ENCODE measurements at regions not wholly inside any gene's neighbourhood (a gene's known extent, or its start where the extent isn't known, plus 50 kb on each side); places are given as distances from the start of the nearest gene placed in this dataset.
A peak's percentile ranks its signal among the peaks of the same experiment; 100 is the strongest.

DNA sequence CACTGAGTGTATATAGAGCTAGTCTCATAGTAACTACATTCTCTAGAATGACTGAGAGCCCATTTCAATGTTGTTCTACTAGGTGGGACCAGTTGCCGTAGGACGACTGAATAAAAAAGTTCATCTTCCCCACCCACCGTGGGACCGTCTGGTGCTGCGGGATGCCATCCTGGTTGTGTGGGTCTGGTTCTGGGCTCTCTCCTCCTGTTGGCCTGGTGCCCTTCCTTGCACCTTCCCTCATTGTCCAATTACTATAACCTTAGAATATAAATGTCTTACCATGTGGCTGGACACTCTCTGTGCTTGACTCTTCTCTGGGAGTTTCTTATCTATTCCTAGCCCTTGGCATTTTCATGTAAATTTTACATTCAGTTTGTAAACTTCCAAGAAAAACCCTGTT is 344.4 kb downstream of the TCERG1L start:
- no peak overlapping the region for H3K4me3 ChIP-seq (ENCODE audit: low read length)
- TF ChIP-seq, protein P1, sequence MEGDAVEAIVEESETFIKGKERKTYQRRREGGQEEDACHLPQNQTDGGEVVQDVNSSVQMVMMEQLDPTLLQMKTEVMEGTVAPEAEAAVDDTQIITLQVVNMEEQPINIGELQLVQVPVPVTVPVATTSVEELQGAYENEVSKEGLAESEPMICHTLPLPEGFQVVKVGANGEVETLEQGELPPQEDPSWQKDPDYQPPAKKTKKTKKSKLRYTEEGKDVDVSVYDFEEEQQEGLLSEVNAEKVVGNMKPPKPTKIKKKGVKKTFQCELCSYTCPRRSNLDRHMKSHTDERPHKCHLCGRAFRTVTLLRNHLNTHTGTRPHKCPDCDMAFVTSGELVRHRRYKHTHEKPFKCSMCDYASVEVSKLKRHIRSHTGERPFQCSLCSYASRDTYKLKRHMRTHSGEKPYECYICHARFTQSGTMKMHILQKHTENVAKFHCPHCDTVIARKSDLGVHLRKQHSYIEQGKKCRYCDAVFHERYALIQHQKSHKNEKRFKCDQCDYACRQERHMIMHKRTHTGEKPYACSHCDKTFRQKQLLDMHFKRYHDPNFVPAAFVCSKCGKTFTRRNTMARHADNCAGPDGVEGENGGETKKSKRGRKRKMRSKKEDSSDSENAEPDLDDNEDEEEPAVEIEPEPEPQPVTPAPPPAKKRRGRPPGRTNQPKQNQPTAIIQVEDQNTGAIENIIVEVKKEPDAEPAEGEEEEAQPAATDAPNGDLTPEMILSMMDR (IDR thresholded peaks at IDR 0.05; ENCODE audit: insufficient read depth, low read depth, low read length, missing control alignments) = no peak
- DNase-seq (ENCODE audit: low read depth) = no peak

DNA sequence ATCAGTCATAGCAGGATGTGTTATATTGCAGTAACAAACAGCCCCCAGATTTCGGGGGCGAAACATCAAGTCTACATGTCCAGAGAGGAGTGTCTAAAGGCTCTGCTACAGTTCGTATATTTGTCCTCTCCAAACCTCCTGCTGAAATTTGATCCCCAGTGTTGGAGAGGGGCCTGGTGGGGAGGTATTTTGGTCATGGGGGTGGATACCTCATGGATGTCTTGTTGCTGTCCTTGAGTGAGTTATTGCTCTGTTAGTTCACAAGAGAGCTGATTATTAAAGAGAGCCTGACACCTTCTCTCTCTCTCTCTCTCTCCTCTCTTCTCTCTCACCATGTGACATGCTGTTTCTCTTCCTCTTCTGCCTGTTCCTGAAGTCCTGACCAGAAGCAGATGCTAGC is 343.7 kb downstream of the TCERG1L start:
- DNase-seq (ENCODE audit: low read depth) = no peak
- no peak overlapping the region for H3K4me3 ChIP-seq (ENCODE audit: low read length)
- TF ChIP-seq, protein P1 (IDR thresholded peaks at IDR 0.05; ENCODE audit: insufficient read depth, low read depth, low read length, missing control alignments) = no peak

DNA sequence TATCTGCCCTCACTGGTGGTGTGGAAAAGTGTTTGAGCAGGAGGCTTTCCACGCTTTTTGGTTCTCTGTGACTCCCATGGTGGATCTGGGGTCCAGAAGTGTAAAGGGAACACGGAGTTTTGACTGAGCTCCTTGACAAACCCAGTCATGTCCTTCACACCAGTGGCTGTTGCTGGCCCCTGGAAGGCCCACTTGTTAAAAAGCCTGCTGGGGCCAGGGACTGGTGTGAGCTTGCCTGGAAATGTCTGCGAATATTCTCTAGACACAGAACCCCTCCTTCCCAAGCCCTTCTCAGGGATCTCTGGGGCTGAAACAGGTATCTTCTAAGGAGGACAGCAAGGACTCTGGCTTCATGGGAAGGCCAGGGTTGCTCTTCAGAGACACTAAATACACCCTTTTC is 343.0 kb downstream of the TCERG1L start:
- TF ChIP-seq, protein P1 (IDR thresholded peaks at IDR 0.05; ENCODE audit: insufficient read depth, low read depth, low read length, missing control alignments) = no peak
- H3K4me3 ChIP-seq (ENCODE audit: low read length) = no peak overlapping the region

DNA sequence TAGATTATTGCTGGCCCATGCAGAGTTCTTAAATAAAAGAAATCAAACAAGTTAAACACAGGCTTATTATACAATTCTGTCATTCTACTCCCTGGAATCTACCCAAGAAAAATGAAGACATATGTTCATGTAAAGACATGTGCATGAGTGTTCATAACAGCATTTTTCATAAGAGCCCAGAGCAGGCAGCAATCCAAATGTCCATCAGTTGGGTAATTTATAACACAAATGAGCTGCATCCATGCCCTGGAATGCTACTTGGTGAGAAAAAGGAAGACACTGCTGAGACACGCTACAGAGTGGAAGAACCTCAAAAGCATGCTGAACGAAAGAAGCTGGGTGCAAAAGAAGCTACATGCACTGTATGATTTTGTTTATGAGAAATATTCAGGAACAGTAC is 342.6 kb downstream of the TCERG1L start:
- TF ChIP-seq, protein P1 (IDR thresholded peaks at IDR 0.05; ENCODE audit: insufficient read depth, low read depth, low read length, missing control alignments) = no peak
- DNase-seq (ENCODE audit: low read depth) = peak; percentile 45
- H3K4me3 ChIP-seq (ENCODE audit: low read length) = no peak overlapping the region

More for the DNA sequence above, 343.0 kb downstream of the TCERG1L start:
- DNase-seq (ENCODE audit: low read depth) = no peak

DNA sequence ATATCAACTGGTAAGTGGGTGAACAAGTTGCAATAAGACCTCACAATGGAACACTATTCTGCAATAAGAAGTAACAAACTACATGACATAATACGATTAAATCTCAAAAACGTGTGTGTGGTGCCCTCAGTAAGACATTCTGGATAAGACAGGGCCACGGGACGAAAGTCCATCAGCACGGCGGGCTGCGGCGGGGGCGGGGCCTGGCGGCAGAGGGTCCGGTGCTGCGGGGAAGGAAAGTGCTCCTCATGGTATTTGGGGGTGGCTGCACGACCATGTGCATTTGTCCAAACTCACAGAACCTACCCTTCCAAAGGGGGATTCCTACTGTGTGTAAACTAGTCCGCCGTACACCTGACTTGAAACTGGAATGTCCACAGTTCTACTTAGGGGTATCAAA is 341.8 kb downstream of the TCERG1L start:
- no peak overlapping the region for H3K4me3 ChIP-seq (ENCODE audit: low read length)
- TF ChIP-seq, protein P1 (IDR thresholded peaks at IDR 0.05; ENCODE audit: insufficient read depth, low read depth, low read length, missing control alignments) = no peak
- DNase-seq (ENCODE audit: low read depth) = no peak

DNA sequence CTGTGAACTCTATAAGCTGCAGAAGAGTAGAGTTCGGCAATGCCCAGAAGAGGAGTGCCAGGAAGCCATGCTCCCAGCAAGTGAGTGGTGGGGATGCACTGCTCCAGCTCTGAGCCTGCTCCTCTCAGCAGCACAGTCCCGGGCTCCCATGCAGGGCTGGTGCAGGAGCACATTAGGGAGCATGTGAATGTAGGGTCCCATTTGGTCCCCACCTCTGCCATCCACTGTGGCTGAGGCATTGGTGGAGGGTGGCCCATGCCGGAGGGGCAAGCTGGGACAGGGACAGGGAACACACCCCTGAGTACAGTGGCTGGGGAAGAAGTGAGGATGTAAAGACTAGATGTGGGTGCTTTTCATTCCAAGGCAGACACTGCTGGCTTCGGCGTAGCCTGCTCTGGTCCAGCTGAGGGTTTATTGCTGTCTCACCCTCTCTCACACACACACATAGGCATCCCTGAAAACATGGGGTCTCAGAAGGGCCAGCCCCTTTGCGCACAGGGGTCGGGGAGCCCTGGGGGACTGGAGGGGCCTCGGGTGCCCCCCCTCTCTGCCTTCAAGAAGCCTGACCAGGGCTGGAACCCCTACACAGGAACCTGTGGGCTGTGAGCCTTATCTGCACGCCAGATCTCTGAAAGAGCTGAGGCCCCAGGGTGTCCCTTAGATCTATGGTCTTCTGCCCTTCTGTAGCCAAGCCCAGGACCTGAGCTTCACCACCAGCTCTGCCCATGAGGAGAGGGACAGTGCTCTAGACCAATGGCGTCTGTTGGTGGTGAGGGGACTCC is 341.0 kb downstream of the TCERG1L start:
- H3K4me3 ChIP-seq (ENCODE audit: low read length) = no peak overlapping the region
- DNase-seq (ENCODE audit: low read depth) = no peak
- TF ChIP-seq, protein P1 (IDR thresholded peaks at IDR 0.05; ENCODE audit: insufficient read depth, low read depth, low read length, missing control alignments) = no peak

DNA sequence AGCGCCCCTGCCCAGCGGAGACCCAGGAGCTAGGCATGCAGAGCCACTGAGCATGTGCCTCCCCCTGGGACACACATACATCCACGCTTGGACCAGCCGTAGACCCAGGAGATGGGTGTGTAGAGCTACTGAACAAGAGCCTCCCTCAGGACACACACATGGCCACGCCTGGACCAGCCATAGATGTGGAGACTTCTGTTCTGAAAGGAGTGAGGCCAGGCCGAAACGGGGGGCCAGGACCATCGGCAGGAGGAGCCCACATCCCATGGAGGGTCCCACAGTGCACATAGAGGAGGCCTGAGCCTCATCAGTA is 340.4 kb downstream of the TCERG1L start:
- TF ChIP-seq, protein P1 (IDR thresholded peaks at IDR 0.05; ENCODE audit: insufficient read depth, low read depth, low read length, missing control alignments) = no peak
- DNase-seq (ENCODE audit: low read depth) = no peak
- no peak overlapping the region for H3K4me3 ChIP-seq (ENCODE audit: low read length)

Measured in epithelial cell of esophagus (primary cell).